ENCODE measurements at regions not wholly inside any gene's neighbourhood (a gene's known extent, or its start where the extent isn't known, plus 50 kb on each side); places are given as distances from the start of the nearest gene placed in this dataset.
"Not testable (repeated sequence)": the region's sequence is repeated elsewhere in the genome, so short reads cannot be mapped to it uniquely, and the experiment has no call there.

GRCh38 chr1:146307632-146308031 lies 78.8 kb upstream of the NOTCH2NLA start:
- whole genome bisulfite sequencing, 2 experiments (ENCODE audit: extremely low coverage in 2 of 2, insufficient read length in 1 of 2) = no CpG with 5 or more reads among the region's 5 CpGs
- H3K9me3 ChIP-seq (ENCODE audit: control insufficient read depth, insufficient read depth, low read length); BruUV-seq (replicated peaks); H3K4me3 ChIP-seq (ENCODE audit: insufficient read depth, low read depth, low read length); H3K4me1 ChIP-seq (ENCODE audit: control insufficient read depth, insufficient read depth, low read length); H2BK120ac ChIP-seq (ENCODE audit: low read depth, low read length); H3K56ac ChIP-seq (ENCODE audit: extremely low read depth, insufficient read depth, low read length); in situ Hi-C loops (cut with MboI; ENCODE audit: low sequenced_read_pairs); H3K27ac ChIP-seq (ENCODE audit: insufficient read depth, low read length); H2BK15ac ChIP-seq (ENCODE audit: low read depth, low read length); H2BK20ac ChIP-seq (ENCODE audit: low read depth, low read length); H2BK5ac ChIP-seq (ENCODE audit: low read depth, low read length, poor library complexity, severe bottlenecking); H4K5ac ChIP-seq (ENCODE audit: low read depth, low read length); H3K9me1 ChIP-seq (ENCODE audit: insufficient read depth, low read length); intact Hi-C loops (cut with micrococcal nuclease); H2AFZ ChIP-seq (replicated peaks; ENCODE audit: low read length, poor library complexity); H3K36me3 ChIP-seq (ENCODE audit: control insufficient read depth, insufficient read depth, low read length); H3K4ac ChIP-seq (ENCODE audit: low read depth, low read length); H4K20me1 ChIP-seq (ENCODE audit: insufficient read depth, low read length); H3K79me1 ChIP-seq (ENCODE audit: low read depth in 1 of 2, low read length in 2 of 2); CTCF ChIA-PET; H4K91ac ChIP-seq (ENCODE audit: insufficient read depth, low read depth, low read length); H3K9ac ChIP-seq (ENCODE audit: low read depth, low read length); H3K23ac ChIP-seq (ENCODE audit: low read depth, low read length); H2AK5ac ChIP-seq (ENCODE audit: low read depth, low read length); H3K4me2 ChIP-seq (ENCODE audit: low read depth, low read length); POLR2A ChIA-PET (ENCODE audit: unreplicated experiment); H3K18ac ChIP-seq (ENCODE audit: low read depth, low read length); DNase-seq; dilution Hi-C loops (cut with HindIII; ENCODE audit: low sequenced_read_pairs, unreplicated experiment); H4K8ac ChIP-seq (ENCODE audit: low read depth in 2 of 2, low read length in 2 of 2); H2AK9ac ChIP-seq (replicated peaks; ENCODE audit: low read depth, low read length, poor library complexity); H3K27me3 ChIP-seq (ENCODE audit: control insufficient read depth, insufficient read depth, low read length); H3K14ac ChIP-seq (replicated peaks; ENCODE audit: low read depth, low read length): not testable (repeated sequence)
- ATAC-seq (ENCODE audit: low read depth) = peak; percentile 67

DNA sequence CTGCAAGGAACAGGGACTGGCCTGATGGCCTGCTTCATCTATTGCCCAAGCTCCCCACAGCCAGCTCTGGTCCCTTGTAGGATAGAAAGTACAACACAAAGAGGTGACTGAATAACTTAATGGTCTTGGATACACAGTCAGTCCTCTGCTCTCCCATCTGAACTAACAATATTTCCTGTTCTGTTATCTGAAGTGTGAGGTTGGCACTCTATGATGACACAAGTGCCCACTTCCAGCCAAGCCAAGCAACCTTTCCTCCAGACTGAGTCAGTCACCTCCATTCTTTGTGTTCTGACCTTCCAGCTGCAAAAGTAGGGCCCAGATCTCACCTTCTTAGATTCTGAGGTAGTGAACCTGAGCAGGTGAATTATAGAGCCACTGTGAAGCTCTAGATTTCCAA lies 77.8 kb upstream of the NOTCH2NLA start:
- in situ Hi-C loops (cut with MboI; ENCODE audit: low sequenced_read_pairs); H3K36me3 ChIP-seq (ENCODE audit: control insufficient read depth, insufficient read depth, low read length); H4K20me1 ChIP-seq (ENCODE audit: insufficient read depth, low read length); H4K91ac ChIP-seq (ENCODE audit: insufficient read depth, low read depth, low read length); H3K4me3 ChIP-seq (ENCODE audit: insufficient read depth, low read depth, low read length); H3K4ac ChIP-seq (ENCODE audit: low read depth, low read length); CTCF ChIA-PET; H4K8ac ChIP-seq (ENCODE audit: low read depth in 2 of 2, low read length in 2 of 2); H2AK9ac ChIP-seq (replicated peaks; ENCODE audit: low read depth, low read length, poor library complexity); BruUV-seq (replicated peaks); POLR2A ChIA-PET (ENCODE audit: unreplicated experiment); H3K4me2 ChIP-seq (ENCODE audit: low read depth, low read length); H2BK120ac ChIP-seq (ENCODE audit: low read depth, low read length); H3K27me3 ChIP-seq (ENCODE audit: control insufficient read depth, insufficient read depth, low read length); H2BK15ac ChIP-seq (ENCODE audit: low read depth, low read length); H3K14ac ChIP-seq (replicated peaks; ENCODE audit: low read depth, low read length); H3K56ac ChIP-seq (ENCODE audit: extremely low read depth, insufficient read depth, low read length); ATAC-seq (ENCODE audit: low read depth); H3K9me1 ChIP-seq (ENCODE audit: insufficient read depth, low read length); H3K27ac ChIP-seq (ENCODE audit: insufficient read depth, low read length); H3K4me1 ChIP-seq (ENCODE audit: control insufficient read depth, insufficient read depth, low read length); H3K18ac ChIP-seq (ENCODE audit: low read depth, low read length); H3K9me3 ChIP-seq (ENCODE audit: control insufficient read depth, insufficient read depth, low read length); intact Hi-C loops (cut with micrococcal nuclease); DNase-seq; H2AK5ac ChIP-seq (ENCODE audit: low read depth, low read length); H4K5ac ChIP-seq (ENCODE audit: low read depth, low read length); dilution Hi-C loops (cut with HindIII; ENCODE audit: low sequenced_read_pairs, unreplicated experiment); H2BK5ac ChIP-seq (ENCODE audit: low read depth, low read length, poor library complexity, severe bottlenecking); H3K9ac ChIP-seq (ENCODE audit: low read depth, low read length); H2AFZ ChIP-seq (replicated peaks; ENCODE audit: low read length, poor library complexity); H3K23ac ChIP-seq (ENCODE audit: low read depth, low read length); H3K79me1 ChIP-seq (ENCODE audit: low read depth in 1 of 2, low read length in 2 of 2); H2BK20ac ChIP-seq (ENCODE audit: low read depth, low read length): not testable (repeated sequence)
